Fibroblast of the conjunctiva (primary cell): ENCODE measurements at regions not wholly inside any gene's neighbourhood (a gene's known extent, or its start where the extent isn't known, plus 50 kb on each side); places are given as distances from the start of the nearest gene placed in this dataset.

Experiments
- DNase-seq: peaks from one replicate; pipeline ENCODE4 v3.0.0-alpha.2; 2010; ENCODE audit warnings: low read depth

DNA sequence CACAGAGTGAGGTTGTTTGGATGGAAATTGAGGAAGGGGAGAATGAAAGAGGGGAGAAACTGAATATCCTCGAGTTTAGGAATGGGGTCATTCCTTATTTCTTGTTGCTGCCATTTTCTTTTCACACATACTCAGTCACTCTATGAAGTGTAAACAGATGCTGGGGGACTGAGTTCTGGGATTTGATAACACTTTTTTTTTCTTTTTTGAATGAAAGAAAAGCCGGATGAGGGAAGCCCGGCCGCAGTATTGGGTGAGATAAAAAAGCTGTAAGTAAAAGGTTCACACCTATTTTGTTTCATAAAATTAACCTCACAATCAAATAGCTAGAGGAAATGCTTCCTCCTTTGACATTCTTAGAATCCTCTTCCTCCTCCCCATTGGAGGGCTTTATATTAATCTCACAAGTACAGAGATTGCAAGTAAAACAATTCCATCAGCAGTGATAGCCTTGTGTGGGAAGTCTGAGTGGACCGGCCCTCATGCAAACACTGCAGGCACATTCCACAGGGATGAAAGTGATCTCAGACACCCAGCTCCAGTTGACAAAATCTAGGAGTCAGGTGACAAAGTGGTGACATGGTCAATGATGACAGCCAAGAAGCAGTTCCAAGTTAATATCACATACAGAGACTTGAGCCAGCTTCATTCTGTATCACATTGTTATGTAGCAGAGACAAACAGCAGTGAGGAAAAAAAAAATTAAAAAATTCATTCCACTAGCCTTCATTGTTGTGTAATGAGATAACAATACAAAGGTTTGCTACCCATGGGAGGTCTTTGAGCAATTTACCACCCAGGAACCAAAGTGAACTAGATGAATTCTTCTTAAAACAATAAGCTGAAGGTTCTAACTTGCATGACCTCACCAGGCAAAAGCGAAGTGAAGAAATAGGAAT is 391.1 kb upstream of the HSF2 start:
- no peak for DNase-seq

DNA sequence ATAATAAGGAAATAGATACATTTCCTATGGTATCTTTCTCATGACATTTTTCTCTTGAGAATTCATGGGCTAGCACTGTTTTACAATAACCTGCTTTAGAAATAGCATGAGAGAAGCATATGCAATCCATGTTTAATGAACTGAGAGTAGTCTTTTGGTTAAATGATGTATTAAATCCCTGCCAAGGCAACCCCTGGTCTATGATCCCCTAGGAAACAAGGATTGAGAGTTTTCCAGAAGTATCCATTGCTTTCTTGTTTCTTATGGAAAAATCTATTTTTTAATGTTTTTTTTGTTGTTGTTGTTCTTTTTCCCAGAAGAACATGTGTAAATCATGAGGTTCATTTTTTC is 390.5 kb upstream of the HSF2 start:
- no peak for DNase-seq

DNA sequence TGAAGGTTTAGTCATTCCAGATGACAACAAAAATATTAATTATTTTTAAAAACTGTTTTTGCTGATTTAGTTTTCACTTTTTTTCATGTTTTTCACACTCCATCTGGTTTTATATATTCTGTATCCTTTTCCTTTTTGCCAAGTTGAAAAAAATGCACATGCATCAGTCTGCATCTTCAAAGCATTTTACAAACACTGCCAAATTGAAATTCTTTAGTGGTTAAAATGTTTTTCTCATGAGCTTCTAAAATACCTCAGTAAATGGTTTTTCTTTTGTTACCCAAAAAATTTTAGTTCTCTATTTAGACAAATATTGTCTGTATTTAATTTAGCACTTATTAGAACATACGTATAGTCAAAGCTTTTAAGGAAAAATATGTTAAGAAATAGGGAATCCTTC is 386.9 kb upstream of the HSF2 start:
- no peak for DNase-seq

DNA sequence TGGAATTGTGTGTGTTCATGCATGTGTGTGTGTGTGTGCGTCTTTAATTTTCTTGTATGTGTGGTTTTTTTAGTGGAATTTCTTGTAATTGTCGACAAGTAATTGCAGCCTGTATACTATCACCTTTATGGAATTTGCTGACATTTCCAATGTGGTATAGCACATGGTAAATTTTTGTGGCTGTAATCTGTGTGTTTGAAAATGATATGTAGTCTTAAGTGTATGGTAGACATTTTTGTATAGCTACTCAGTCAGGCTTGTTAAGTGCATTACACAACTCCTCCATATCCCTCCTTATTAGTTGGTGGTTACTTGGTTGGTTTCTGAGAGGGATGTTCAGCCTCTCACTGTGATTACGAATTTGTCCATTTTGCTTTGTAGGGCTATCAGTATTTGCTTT is 384.5 kb upstream of the HSF2 start:
- no peak for DNase-seq

DNA sequence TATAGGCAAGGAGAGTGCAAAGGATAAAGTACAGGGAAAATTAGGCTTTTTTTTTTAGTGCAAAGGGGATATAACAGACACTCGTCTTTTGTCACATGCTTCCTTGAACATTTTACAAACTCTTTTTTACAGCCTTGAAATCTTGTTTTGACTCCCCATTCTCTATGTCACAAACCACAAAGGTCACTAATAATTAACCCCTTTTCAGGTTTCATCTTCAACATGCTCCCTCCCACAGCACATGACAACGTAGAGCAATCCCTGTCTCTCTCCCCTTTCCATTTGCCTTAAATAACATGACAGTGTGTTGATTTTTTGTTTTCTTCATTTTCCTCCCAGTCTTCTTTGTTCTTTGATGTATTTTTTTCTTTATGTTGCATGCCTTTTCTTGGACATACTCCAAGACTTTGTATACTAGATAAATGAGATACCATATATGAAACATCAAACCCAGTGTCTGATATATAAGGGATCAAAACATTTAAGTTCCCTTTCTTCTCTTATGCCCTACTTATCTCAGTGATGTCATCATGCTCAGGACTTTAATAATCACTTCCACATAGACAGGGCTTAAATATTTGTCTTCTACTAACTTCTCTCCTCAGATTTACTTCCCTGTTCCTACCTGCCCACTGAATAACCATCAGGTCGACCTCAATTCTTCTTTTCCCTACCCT is 378.7 kb upstream of the HSF2 start:
- no peak for DNase-seq

DNA sequence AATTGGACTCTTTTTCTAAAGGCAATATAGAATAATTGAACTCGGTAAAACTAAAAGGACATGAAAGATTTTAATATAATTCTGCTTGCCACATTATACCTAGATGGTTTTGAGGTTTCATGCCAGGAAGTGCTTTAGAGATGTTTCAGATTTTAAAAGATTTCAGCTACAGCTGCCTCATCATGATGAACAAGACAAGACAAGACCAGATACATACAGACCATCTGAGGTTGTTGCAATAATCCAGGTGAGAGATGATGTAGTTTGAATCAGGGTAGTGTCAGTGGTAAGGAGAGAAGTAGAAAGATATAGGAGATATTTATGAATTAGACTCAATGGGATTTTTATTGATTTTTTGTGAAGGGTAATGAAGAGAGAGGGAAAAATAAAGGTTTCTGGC is 374.3 kb upstream of the HSF2 start:
- no peak for DNase-seq

DNA sequence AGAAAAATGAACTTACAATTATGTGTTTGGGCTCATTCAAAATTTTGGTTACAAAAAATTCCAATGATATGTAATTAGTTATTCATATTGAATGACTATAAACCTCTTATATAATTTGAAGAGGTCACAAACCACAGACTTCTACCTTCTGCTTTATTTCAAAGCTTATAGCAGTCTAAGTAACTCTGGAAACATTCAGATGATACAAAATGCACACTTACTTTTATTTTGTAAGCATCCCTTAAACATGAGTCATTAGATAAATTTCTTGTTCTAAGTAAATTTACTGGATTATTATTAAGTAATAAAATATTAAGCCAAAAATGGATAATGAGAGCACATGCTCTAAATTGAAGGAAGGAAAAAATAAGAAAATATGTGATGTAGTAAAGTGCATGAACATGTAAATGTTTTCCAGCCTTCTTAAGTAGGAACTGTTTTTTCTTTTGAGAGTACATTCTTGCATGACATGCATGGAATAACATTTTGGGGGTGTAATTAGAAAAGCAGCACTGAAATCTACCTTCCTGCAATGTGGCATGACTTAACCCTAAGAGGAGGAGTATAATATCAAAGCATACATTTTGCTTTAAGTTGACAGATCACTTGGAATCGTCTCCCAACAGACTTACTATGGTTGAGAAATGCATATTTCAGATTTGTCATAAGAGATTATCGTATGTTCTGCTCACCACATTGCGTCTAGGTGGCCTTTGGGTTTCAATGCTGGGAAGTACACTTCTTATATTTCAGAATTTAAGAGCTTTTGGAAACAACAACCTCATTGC is 372.7 kb upstream of the HSF2 start:
- DNase-seq = no peak

DNA sequence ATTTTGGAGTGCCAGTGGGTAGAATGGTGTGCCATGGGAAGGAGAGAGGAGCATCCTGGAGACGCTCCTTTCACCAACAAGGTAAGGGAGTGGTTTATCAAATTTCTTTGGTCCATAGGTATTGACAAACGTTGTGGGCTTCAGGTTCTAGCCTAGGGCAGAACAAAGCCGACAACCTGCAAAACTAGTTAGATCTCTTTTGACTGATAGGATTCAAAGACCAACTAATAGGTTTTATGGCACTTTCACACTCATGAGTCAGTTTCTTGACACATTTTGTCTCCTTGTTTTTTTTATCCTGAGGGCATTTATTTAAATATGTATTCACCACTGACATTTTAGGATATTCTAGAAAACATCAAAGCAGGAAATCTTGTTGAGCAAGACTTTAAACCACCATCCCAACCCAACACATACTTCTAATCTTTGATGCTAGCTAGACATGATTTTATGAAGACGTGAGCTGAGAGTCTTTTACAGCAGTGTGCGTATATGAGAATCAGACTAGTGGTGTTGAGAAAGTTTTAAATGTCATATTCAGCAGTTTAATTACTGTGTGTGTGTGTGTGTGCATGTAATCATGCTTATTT is 370.4 kb upstream of the HSF2 start:
- DNase-seq = no peak

DNA sequence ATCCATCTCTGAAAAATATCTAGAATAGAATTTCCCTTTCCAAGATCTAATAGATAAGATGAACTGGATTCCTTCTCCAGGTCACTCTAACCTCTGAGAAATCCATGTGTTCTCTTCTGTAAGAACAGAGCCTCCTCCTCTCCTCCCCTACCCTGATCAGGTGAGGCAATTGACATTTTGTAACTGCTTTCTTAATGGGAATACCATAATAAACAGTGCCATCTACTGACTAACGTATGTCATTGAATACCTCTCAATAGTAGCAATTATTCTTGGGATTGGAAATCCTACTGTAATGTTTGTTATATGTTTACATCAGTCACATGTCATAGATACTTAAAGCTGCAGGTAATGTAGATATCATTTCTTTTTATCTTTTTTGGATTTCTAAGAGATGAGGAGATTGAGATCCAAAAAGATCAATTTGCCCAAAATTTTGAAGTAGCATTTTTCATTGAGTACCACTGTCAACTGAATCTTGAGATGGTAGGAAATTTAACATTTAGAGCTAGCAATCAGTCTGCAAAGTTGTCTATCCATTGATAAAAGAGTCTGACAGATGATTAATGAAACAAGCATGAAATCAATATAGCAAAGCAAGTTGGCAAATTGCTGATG is 365.8 kb upstream of the HSF2 start:
- peak; percentile 62 for DNase-seq

DNA sequence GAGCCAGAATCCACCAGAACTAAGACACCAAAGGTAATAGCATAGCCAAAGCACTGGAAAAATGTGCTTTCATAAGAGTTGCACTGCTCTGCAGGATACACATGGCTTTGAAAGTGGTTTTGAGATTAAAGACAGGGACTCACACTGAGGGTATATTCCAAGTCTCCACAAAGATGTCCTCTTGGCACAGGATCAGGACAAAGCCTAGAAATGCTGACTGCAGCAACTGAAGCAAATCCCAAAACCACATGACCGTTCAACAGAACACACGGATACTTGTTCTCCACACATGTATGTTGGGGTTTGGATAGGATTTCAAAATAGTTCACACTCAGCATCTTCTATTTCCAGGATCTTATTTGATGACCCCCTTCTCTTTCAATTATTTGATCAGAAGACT is 364.3 kb upstream of the HSF2 start:
- no peak for DNase-seq

DNA sequence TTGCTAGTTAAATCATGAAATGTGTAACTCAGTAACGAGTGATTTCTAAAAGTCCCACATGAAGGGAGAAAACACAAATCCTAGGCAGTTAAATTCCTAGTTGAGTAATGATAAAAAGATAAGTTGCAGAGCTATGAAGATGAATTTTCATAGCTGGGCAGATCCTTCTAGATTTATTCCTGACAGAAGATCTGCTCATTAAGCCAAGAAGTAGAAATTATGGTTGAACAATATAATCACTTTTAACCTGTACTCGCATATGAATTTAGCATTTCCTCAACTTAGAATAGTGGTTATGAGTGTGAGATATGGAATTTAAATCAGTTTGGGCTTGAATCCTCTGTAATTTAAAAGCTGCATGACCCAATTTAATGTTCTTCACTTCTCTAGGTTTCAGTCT is 359.2 kb upstream of the HSF2 start:
- no peak for DNase-seq

DNA sequence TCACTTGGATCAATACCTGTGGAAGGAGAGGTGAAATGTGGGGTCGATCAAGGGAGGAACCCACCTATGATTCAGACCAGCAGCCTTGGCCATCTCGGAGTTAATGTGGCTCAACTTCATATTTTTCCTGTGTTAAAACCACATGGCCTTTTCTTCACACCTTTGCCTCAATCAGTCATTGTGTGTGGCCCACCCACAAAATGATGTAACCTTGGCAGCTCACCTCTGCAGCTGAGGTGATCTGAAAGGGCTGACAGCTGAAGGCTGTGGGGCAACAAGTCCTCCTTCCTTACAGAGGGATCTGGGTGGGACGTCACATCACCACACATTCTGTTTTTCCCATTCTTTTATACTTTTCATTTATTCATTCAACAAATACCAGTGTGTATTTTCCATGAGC is 357.1 kb upstream of the HSF2 start:
- no peak for DNase-seq

DNA sequence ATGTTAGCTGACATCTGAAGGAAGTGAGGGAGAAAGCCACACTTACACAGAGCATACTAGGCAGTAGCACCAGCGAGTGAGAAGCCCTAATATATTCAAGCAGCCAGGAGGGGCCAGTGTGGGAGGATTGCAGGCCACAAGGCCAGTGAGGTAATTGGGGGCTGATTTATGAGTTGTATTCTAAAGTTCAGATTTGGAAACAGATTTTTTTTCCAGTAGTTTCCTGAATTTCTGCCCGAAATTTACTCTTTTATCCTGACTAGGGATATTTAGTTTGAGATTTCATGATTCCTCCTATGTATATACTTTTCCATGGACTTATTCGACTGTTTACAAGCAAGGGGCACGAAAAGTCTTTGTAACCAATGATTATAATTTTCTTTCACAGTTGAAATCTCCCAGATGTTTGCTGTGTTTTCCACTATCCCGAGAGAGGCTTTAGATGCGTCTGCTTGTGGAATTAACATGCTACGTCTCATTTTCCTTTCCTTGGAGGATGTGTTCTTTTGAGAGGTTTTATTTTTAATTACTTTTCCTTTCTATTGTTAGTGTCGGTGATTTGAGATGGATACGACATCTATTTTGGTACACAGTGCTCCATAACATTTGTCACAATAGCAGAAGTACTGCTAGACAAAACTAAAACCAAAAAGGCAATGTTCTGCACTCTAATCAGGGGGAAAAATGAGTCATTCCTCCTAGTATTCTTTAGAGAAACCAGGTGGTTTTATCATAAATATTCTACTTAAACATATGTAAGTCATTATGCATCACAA is 356.3 kb upstream of the HSF2 start:
- DNase-seq = peak; percentile 14

DNA sequence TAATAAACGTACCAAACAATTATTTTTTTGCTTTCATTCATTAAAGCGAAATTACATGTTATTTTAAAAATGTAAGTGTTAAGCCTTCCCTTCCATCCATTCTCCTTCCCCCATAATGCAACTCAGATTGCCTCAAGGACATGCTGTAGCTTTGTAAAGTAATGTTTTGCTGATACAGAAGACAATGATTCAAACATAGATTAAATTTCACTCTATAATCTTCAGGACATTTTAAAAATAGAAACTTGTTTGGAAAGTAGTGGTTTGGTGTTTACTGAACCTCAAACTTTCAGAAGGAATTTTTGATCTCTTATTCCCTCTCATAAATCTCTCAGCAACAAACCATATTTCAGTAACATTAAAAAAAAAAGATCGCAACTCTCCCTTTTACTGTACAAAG is 350.9 kb upstream of the HSF2 start:
- no peak for DNase-seq

DNA sequence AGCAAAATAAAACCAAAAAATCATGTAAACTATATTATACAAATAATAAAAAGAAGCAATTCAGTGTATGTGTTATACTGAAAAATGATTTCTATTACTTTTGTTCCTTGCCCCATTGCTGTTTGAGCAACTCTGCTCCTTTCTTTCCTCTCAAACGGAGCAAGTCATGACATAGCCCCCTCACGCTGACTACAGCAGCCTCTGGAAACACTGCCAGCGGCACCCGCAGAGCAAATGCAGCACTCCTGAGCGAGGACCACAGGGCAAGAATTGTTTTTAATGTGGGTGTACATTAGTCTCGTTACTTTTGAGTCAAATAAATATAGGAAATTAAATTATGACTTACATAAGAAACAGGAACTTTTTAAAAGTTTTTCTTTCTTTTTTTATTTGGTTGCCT is 350.1 kb upstream of the HSF2 start:
- no peak for DNase-seq

DNA sequence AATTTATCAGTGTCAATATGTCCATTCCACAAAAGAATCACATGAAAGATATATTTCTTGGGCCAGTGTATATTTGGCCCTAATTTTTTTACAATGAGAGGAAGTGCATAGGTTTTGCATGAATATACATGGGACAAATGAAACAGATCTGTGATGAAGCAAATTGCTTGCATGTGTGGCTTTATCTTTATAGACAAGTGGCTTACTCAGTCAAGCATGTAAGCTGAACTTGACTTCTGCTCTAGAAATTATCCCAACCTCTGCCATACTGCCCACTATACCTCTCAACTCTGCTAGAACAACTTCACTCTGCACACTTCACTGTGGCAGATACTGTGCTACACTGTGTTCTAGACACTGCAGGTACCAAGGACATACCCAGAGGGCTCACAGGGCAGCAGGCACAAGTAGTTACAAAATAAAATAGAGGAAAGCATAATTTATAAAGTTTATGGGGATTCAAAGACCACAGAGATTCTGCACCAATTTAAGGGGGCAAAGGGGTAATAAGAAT is 349.2 kb upstream of the HSF2 start:
- DNase-seq = peak; percentile 14

DNA sequence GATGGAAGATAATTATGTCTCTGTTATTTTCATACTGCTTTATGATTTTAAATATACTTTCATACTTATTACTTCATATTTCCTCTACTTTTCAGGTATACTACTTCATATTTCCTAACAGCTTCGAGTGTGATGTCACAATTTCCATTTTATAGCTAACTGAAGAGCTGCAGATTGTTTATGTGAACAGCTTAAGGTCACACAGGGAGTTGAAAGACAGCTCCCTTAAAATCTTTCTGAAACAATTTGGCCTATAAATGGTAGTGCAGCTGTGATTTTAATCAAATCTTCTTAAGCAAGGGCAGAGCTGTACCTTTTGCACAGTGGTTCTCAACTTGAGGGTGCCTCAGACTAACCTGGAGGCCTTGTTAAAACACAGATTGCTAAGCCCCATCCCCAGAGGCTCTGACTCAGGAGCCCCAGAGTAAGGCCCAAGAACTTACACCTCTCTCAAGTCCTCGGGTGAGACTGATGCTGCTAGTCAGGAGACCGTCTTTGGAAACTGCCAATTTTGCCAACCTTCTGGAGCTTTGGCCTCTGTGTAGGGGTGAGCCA is 347.0 kb upstream of the HSF2 start:
- DNase-seq = no peak

DNA sequence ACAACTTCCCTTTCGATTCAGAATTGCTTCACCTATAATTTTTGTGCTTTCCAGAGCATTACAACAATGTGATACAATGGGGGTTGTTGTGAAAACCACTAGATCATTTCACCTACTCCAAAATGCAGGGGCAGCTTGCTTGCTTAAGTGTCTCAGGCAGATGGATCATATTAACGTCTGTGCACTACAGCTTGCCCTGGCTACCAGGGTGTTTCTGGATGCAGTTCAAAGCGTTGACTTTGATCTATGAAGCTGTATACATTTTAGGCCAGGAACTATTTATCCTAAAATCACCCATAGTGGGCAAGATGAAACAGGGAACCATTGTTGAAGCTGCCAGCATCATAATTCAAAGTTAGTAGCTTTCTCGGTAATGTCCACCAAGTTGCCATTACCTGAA is 339.5 kb upstream of the HSF2 start:
- no peak for DNase-seq

DNA sequence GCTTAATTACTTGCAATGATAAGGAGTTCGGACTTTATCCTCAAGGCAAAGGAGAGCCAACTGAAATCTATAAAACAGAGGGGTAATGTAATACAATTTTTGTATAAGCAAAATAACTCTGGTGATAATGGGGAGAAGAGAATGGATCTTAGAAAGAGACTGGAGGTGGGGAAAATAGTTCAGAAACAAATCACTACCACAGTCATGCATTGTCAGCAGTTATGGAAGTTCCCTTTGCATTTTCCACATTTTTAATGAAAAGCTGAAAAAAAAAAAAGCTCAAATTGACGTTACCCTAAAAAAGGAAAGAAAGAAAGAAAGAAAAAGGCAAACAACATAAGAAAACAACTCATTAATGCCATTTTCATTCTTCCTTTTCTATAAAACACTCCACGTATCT is 337.6 kb upstream of the HSF2 start:
- no peak for DNase-seq

DNA sequence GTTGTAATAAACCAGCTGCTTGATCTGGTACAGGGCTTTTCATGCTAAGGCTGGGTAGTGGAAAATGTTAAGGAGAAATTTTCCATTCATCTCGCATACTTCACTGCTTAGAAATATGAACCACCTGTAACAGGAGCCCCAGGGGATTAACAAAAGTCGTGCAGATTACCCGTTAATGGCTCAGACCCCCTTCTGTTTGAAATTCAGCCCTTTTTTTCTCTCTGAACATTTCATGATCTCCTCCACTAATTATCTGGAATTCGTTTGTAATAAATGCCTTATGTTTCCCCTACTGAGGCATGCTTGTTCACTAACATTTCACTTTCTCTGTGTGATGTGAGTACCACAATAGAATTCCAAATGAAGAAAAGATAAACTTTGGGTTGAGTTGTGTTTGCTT is 336.4 kb upstream of the HSF2 start:
- DNase-seq = no peak

DNA sequence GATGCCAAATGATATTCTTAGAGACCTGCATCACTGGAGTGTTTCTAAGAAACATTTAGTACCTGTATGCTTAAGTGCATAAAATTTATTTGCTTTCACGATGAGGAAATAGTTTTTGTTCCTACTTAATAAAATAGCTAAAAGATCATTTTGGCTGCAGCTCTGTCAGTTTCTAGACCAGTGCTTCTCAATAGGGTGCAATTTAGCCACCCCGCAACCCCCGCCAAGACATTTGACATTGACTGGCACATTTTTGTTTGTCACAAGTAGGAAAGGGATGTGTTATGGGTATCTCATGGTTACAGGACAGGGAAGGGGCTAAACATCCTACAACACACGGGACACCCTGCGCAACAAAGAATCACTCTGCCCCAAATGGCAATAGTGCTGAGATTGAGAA is 335.7 kb upstream of the HSF2 start:
- no peak for DNase-seq
